ENCODE measurements at regions not wholly inside any gene's neighbourhood (a gene's known extent, or its start where the extent isn't known, plus 50 kb on each side); places are given as distances from the start of the nearest gene placed in this dataset.
A peak's percentile ranks its signal among the peaks of the same experiment; 100 is the strongest.
"Not testable (repeated sequence)": the region's sequence is repeated elsewhere in the genome, so short reads cannot be mapped to it uniquely, and the experiment has no call there.

DNA sequence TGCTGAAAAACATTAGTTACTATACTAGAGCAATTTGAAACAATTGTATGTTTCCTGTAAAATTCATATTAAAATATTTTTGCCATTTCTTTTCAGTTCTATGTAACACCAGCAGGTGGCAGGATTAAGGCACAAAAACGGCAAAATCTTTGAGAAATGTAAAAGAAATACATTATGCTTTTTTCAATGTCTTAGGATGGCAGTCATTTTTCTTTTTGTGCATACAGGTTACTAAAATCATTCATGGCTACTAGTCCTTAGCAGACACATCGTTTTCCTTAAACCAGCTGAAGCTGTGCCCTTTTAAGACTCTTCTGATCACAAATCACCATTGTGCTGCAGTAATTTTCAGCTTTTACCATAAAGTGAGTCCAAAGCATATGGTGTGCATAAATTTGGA is 800.7 kb upstream of the SLITRK5 start:
- DNase-seq, result peak; percentile 16 to 42 (median 26)

DNA sequence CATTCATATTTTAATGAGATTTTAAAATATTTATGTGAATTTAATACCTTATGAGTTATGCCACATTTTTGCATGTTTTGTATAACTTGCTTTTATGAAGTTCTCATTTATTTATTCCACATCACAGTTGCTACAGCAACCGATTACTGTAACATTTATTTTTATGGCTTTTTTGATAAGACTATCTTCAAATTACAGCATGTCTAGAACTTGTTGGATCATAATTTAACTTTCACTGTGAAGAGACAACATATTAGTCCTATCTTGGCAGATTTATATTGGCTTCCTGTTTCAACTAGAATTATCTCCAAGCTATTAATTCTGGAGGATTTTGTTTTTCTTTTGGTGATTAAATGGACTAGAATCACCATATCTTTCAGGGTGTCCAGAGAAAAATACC is 793.7 kb upstream of the SLITRK5 start:
- DNase-seq, result no peak

DNA sequence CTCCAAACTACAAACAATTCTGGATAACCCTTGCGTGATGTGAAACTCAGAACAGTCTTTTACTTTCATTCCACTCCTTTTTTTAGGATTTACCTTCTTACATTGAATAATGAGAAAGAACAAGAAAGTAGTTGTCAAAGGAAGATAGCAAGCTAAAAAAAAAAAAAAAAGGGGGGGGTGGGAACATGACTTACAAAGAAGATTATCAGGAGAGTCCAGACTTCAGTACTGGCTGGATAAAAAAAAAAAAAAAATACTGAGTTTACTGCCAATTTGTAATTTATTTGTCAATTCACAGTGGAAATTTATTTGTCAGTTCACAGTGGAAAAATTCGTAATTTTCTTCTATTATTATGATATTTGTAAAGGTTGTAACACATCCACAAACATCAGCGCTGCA is 792.4 kb upstream of the SLITRK5 start:
- no peak for DNase-seq

- no peak for DNase-seq
These were observed 789.8 kb upstream of the SLITRK5 start for GRCh38 chr13:86881390-86881789.

GRCh38 chr13:86882107-86882506 is 789.1 kb upstream of the SLITRK5 start:
- DNase-seq, result no peak

DNA sequence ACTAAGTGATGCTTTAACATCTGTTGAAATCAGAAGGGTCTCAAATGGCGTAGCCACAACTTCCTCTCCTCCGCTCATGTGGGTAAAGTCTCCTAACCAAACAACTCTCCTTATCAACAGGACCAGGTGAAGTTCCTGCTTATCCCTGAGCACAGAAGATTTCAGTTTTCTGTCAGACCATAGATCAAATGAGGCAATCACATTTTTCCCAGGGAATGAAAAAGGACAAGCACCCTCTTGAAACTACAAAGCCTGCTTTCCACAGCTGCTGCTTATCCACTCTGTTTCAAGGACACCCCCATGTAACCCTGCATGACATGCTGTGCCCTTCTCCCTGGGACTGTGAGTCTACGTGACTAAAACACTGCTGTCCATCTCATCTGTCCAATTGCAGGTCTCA is 788.3 kb upstream of the SLITRK5 start:
- no peak for DNase-seq

GRCh38 chr13:86892330-86892729 is 778.8 kb upstream of the SLITRK5 start:
- DNase-seq, result no peak

DNA sequence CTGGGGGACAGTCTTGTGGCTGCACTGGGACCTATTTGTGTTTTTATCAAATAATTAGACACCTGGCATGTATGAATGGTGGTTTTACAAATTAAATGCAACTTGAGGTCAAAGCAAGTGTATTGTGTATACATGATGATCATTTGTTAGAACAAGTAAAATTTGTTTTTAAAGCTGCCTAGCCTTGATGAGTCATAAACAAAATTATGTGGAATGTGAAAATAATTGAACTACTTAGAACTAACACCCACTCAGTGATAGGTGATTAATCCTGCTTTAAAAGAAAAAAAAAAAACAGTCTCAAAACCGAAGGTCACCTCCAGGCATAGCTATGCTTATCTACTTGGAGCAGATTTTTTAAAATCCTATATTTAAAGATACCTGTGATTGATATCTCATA is 770.3 kb upstream of the SLITRK5 start:
- DNase-seq, result no peak

DNA sequence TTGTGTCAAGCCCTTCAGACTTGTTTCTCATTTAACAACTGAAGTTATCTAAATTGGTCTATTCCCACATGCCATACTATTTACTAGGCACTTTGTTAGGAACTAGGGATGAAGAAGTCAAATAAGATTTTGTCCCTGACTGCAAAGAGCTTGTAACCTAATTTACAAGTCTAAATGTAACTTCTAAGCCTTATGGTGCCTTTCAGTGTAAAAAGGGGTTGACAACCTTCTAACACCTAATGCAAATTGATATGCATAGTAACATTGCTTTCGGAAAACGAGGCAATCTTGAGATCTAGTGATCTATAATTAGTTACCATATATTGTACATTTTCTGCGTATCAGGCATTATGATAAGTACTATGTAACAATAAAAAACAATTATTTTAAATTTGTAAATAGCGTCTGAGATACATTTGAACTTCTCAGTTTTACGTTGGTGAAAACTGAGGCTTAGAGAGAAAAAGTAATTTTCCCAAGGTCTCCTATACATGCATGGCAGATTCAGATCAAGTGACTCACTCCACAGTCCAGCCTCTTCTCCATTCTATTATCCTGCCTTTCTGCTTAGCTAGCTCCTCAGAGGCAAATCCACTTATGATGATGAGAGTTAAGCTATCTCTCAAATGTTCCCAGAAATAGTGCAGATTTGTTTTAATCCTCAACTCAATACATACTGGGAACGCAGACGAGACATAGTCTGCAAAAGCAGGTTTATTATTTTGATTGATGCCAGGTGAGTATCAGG is 764.9 kb upstream of the SLITRK5 start:
- DNase-seq, result no peak

DNA sequence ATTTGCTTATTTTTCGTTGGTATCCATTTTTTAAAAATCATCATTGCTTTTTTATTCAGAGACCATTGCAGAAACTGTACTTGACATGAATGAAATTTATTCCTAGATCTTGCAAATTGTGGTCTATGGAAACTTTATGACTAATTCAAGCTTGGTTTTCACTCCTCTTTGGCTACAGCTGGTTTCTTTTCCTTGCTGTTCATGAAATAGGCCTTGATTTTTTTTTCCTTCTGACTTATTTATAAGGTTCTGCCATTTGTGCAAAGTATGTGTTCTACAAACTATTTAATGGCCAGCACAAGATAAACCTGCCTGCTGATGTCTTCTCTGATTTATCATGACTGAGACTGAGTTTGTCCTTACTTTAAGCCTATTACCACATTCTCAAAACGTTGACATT is 764.0 kb upstream of the SLITRK5 start:
- DNase-seq, result no peak

DNA sequence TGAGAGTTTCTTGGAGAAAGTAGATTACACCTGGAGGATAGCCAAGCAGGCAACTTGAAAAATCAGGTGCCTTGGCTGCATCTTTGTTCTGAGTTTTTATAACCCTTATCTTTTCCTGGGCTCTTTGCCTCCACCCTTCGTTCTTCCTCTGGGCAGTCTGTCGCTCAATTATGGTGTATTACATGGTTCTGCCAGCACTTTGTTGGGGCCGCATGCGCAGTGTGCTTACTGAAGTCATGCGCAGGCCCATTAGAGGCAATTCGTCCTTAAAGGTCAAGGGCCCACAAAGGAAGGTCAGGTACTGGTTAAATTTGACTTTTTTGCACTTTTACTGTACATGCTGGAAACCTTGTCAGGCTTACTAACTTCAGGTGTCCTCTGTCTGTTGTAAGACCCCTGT is 761.9 kb upstream of the SLITRK5 start:
- DNase-seq, result no peak

DNA sequence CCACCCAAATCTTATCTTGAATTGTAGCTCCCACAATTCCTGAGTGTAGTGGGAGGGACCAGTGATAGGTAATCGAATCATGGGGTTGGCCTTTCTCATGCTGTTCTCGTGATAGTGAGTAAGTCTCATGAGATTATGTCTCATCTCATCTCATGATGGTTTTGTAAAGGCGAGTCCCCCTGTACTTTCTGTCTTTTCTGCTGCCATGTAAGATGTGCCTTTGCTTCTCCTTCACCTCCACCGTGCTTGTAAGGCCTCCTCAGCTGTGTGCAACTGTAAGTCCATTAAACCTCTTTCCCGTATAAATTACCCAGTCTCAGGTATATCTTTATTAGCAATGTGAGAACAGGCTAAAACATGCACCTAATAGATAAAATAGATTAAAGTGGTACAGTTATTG is 756.4 kb upstream of the SLITRK5 start:
- no peak for DNase-seq

DNA sequence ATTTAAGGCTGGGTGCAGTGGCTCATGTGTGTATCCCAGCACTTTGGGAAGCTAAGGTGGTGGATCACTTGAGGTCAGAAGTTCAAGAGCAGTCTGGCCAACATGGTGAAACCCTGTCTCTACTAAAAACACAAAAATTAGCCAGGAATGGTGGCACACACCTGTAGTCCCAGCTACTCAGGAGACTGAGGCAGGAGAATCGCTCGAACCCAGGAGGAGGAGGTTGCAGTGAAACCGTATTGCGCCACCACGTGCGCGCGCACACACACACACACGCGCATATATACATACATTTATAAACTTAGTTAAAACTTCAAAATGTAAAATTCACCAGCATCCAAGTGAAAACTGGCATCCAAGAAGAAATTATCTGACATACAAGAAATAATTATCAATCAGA is 753.7 kb upstream of the SLITRK5 start:
- DNase-seq, result not testable (repeated sequence)

DNA sequence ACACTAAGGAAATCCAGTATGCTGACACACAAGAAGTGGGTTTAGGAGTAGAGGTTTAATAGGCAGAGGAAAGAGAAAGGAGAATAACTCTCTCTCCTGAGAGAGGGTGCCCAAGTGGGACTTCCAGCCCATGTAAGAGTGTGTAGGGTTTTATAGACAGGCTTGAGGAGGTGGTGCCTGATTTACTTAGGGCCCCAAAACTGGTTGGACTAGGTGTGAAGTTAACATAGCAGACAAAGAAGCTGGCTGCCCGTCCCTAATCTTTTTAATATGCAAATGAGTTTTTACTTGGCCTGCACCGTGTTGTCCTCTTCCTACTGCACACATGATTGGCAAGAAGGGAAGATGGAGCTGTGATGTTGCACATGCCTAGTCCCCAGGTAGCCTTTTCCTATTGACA is 752.5 kb upstream of the SLITRK5 start:
- DNase-seq, result no peak

DNA sequence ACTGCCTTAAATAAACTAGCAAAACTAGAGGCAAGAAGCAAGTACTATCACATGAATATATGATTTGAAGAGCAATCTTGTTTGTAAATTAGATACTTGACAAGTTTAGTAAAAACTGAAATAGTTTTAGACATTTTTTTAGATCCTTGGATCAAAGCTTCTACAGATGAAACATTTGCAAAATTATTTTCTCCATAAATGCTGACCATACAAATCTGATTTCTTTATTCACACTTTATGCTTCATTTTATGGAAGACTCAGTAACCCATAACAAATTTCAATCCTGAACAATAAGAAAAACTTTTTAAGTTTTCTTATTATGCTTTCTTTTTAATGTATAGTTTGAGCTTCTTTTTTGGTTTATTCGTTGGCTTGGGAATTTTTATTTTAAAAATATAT is 750.2 kb upstream of the SLITRK5 start:
- no peak for DNase-seq

DNA sequence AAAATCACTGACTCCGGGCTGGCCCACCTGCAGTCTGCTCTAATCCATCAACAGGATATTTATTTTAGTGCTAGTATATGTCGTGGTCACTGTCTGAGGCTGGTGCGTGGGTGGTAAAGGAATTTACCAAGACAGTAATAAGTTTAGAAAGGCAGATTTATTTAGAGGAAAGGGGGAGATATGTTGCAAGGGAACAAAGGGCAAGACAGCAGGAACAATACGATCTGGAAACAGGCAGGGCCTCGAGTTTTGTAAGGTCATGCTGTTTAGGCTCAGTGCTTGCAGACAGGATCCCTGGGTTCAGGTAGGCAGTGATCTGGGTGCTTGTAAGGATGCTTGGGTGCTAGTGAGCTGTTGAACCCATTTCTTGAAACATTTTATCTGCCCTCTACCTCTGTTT is 748.2 kb upstream of the SLITRK5 start:
- DNase-seq, result no peak

- not testable (repeated sequence) for DNase-seq
These were observed 744.3 kb upstream of the SLITRK5 start for GRCh38 chr13:86926916-86927315.

DNA sequence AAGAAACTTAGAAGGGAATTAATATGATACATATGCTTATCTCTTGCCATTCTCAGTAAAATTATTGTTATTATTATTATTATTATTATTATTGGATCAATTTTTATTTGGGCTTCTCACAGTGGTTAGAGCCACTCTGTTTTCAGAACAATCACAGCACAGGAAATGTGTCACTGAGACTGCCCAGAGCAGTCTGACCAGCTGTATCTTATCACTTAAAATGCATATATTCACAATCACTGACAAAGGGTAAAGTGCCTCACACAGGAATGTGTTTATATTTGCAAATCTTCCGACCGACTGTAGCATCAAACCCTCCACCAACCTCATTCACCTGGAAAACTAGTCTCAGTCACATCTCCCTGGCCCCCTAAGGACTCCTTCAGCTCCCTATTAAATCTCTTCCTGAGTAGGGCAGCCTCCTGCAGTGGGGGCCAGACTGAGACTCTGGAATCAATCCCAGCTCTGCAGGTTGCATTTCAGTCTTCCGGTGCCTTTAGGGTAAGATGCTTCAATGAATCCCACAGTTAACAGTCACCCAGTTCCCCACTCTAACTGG is 738.3 kb upstream of the SLITRK5 start:
- no peak for DNase-seq

DNA sequence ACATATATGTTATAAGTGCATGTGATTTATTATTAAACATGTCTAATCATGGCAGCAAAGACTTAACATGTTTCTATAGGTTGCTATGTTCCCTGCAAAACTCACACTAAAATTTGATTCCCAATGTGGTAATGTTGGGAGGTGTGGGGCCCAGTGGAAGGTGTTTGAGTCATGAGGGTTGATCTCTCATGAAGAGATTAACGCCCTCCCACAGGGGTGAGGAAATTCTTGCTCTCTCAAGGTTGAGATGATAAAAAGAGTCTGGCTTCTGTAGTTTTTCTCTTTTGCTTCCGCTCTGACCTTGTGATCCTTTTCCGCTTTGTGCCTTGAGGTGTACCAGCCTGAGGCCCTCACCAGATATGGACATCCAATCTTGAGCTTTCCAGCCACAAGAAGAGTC is 737.5 kb upstream of the SLITRK5 start:
- no peak for DNase-seq

DNA sequence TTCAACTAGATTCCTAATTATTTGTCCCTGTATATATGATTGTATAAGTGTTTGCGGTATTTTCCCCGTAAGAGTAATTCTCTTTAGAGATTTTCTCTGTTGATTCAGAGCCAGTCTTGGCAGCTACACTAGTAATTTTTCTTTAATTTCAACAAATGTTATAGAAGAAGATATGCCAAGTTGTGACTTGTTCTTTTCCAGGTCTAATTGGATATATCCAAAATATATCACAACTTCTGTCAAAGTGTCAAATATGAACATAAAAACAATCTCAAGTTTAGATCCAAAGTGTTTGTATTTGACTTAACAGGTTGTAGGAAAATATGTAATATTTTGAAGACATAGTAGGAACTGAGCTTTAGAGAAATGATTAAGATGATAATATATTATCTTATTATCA is 733.9 kb upstream of the SLITRK5 start:
- DNase-seq, result no peak

DNA sequence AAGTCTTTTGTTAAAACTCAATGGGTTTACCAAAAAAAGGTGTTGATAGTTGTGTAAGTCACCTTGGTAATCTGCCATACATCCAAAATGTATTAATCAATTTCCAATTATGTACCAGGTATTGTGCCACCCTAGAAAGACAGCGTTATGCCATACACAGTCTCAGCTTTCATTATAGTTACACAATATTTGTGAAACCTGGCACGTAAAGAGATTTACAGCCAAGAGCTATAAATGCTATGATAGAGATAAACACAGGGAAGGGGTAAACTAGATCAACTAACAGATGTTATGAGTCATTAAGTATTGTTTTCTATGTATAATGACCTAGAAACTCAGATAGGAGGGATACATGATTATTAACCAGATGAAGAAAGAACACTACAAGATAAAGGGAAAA is 725.6 kb upstream of the SLITRK5 start:
- DNase-seq, result no peak

DNA sequence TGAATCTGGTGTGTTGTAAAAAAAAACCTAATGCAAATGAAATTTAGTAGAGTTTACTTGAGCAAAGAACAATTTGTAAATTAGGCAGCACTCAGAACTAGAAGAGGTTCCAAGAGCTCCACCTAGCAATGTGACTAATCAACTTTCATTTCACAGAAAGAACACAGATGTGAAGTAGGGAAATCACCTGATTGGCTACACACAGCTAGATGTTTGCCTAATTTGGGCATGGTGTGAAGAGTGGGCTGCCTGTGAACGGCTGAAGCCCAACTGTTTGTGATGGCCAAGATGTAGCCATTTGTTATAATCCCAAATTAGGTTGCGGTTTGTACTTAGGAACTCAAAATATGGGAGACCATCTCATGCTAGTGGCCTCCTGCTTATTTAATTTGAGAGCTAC is 724.4 kb upstream of the SLITRK5 start:
- DNase-seq, result no peak

- no peak for DNase-seq
These were observed 716.8 kb upstream of the SLITRK5 start for GRCh38 chr13:86954341-86954740.

DNA sequence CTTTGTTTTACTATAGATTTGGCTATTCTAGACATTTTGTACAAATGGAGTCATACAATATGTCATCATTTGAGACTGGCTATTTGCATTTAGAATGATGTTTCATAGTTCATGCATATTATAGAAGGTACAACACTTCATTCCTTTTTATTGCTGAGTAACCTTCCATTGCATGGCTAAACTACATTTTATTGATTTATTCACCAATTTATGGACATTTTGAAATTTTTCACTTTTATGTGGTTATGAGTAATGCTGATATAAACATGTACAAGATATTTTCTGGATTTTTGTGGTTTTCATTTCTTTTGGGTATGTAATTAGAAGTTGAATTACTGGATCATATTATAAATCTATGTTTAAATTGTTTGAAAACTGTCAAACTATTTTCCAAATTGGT is 710.3 kb upstream of the SLITRK5 start:
- DNase-seq, result no peak
